IMR-90 (cell line): ENCODE measurements at regions not wholly inside any gene's neighbourhood (a gene's known extent, or its start where the extent isn't known, plus 50 kb on each side); places are given as distances from the start of the nearest gene placed in this dataset.

Experiments used
- ATAC-seq: fragments of 200-7000 bp; cut with Tn5 transposase; 2 replicates; pipeline ENCODE4 v1.9.1; 2020; ENCODE audit warnings: low read depth, mild to moderate bottlenecking, moderate library complexity
- BruUV-seq: library from RNA; stranded (reverse); fragments of 400-500 nt; replicated peaks from 2 replicates; lab custom pipeline; 2021; lab: Mats Ljungman, UMichigan
- CTCF ChIA-PET: fragments of 300-600 bp; formaldehyde crosslinking; extraction: SDS; loops from one replicate; lab custom pipeline; 2021; ENCODE audit warnings: antibody characterized with exemption; lab: Yijun Ruan, JAX
- POLR2A ChIA-PET: fragments of 300-600 bp; sonication (Branson Sonifier 250); formaldehyde crosslinking; loops from one replicate; lab custom pipeline; 2022; ENCODE audit warnings: antibody characterized with exemption; ENCODE audit not compliant: unreplicated experiment; lab: Charles Lee
- DNase-seq: peaks from one replicate; pipeline ENCODE4 v3.0.0; 2013
- H2AFZ ChIP-seq: replicated peaks from 2 replicates; pipeline ENCODE3; 2013; ENCODE audit warnings: low read length, mild to moderate bottlenecking; ENCODE audit not compliant: poor library complexity
- H2AK5ac ChIP-seq: 2 replicates; pipeline ENCODE4 v1.6.1; 2013; ENCODE audit warnings: low read depth, low read length, inconsistent platforms
- H2AK9ac ChIP-seq: replicated peaks from 2 replicates; pipeline ENCODE3; 2013; ENCODE audit warnings: mild to moderate bottlenecking, low read depth, low read length, moderate library complexity; ENCODE audit not compliant: poor library complexity
- H2BK120ac ChIP-seq: 2 replicates; pipeline ENCODE4 v1.6.1; 2013; ENCODE audit warnings: low read depth, low read length, inconsistent platforms
- H2BK15ac ChIP-seq: 3 replicates; pipeline ENCODE4 v1.6.1; 2013; ENCODE audit warnings: low read depth, low read length, inconsistent platforms
- H2BK20ac ChIP-seq: 2 replicates; pipeline ENCODE4 v1.6.1; 2013; ENCODE audit warnings: low read depth, mild to moderate bottlenecking, inconsistent platforms, low read length, moderate library complexity
- H2BK5ac ChIP-seq: 2 replicates; pipeline ENCODE4 v1.6.1; 2013; ENCODE audit warnings: mild to moderate bottlenecking, low read depth, low read length, inconsistent platforms; ENCODE audit not compliant: poor library complexity, severe bottlenecking
- H3K14ac ChIP-seq: replicated peaks from 2 replicates; pipeline ENCODE4 v1.6.1; 2013; ENCODE audit warnings: low read depth, low read length, inconsistent platforms
- H3K18ac ChIP-seq: 2 replicates; pipeline ENCODE4 v1.6.1; 2013; ENCODE audit warnings: low read depth, low read length, control low read depth
- H3K23ac ChIP-seq: 2 replicates; pipeline ENCODE4 v1.6.1; 2013; ENCODE audit warnings: low read depth, low read length, inconsistent platforms
- H3K27ac ChIP-seq: 2 replicates; pipeline ENCODE4 v1.5.1; 2013; ENCODE audit warnings: mild to moderate bottlenecking, control low read depth, low read length; ENCODE audit not compliant: insufficient read depth
- H3K27me3 ChIP-seq: 2 replicates; pipeline ENCODE4 v1.6.1; 2013; ENCODE audit warnings: low read length; ENCODE audit not compliant: control insufficient read depth, insufficient read depth
- H3K36me3 ChIP-seq: 2 replicates; pipeline ENCODE4 v1.6.1; 2013; ENCODE audit warnings: low read length, mixed read lengths; ENCODE audit not compliant: control insufficient read depth, insufficient read depth
- H3K4ac ChIP-seq: 2 replicates; pipeline ENCODE4 v1.6.1; 2013; ENCODE audit warnings: low read depth, low read length, inconsistent platforms
- H3K4me1 ChIP-seq: 2 replicates; pipeline ENCODE4 v1.6.1; 2013; ENCODE audit warnings: low read length, mixed read lengths; ENCODE audit not compliant: control insufficient read depth, insufficient read depth
- H3K4me2 ChIP-seq: 2 replicates; pipeline ENCODE4 v1.6.1; 2013; ENCODE audit warnings: low read depth, mild to moderate bottlenecking, control low read depth, low read length, moderate library complexity
- H3K4me3 ChIP-seq: 2 replicates; pipeline ENCODE4 v1.5.1; 2013; ENCODE audit warnings: low read depth, mild to moderate bottlenecking, control low read depth, low read length, moderate library complexity; ENCODE audit not compliant: insufficient read depth
- H3K56ac ChIP-seq: 2 replicates; pipeline ENCODE4 v1.6.1; 2013; ENCODE audit warnings: low read length, inconsistent platforms; ENCODE audit not compliant: insufficient read depth; ENCODE audit errors: extremely low read depth
- H3K79me1 ChIP-seq, 2 experiments: 2 replicates each; pipeline ENCODE4 v1.6.1; 2013; ENCODE audit warnings: low read length in 2 of 2, inconsistent platforms in 1 of 2, low read depth in 1 of 2
- H3K9ac ChIP-seq: 2 replicates; pipeline ENCODE4 v1.6.1; 2013; ENCODE audit warnings: low read depth, low read length, control low read depth
- H3K9me1 ChIP-seq: 2 replicates; pipeline ENCODE4 v1.6.1; 2013; ENCODE audit warnings: low read length, inconsistent platforms; ENCODE audit not compliant: insufficient read depth
- H3K9me3 ChIP-seq: 2 replicates; pipeline ENCODE4 v1.6.1; 2013; ENCODE audit warnings: low read length; ENCODE audit not compliant: control insufficient read depth, insufficient read depth
- H4K20me1 ChIP-seq: 2 replicates; pipeline ENCODE4 v1.6.1; 2013; ENCODE audit warnings: low read length, inconsistent platforms; ENCODE audit not compliant: insufficient read depth
- H4K5ac ChIP-seq: 2 replicates; pipeline ENCODE4 v1.6.1; 2013; ENCODE audit warnings: mild to moderate bottlenecking, low read depth, low read length, control low read depth
- H4K8ac ChIP-seq, 2 experiments: 2 replicates each; pipeline ENCODE4 v1.6.1; 2013; ENCODE audit warnings: low read depth in 2 of 2, low read length in 2 of 2, control low read depth in 1 of 2, inconsistent platforms in 1 of 2
- H4K91ac ChIP-seq: 2 replicates; pipeline ENCODE4 v1.6.1; 2013; ENCODE audit warnings: low read depth, low read length, inconsistent platforms; ENCODE audit not compliant: insufficient read depth
- BHLHE40 ChIP-seq: fragments of 150-350 bp; IDR thresholded peaks from 2 replicates; pipeline ENCODE4 v1.6.1; 2016; ENCODE audit warnings: mild to moderate bottlenecking, low read depth, low read length
- CEBPB ChIP-seq: IDR thresholded peaks from 2 replicates; pipeline ENCODE4 v1.6.1; 2012; ENCODE audit warnings: low read depth, low read length, improper control_type of control experiment
- CHD1 ChIP-seq: IDR thresholded peaks from 2 replicates; pipeline ENCODE4 v1.6.1; 2012; ENCODE audit warnings: low read depth, low read length, improper control_type of control experiment
- CTCF ChIP-seq: conservative IDR thresholded peaks from 2 replicates; pipeline ENCODE4 v1.5.1; 2012; ENCODE audit warnings: mild to moderate bottlenecking, low read depth, low read length, improper control_type of control experiment
- ELK1 ChIP-seq: fragments of 150-350 bp; IDR thresholded peaks from 2 replicates; pipeline ENCODE4 v1.6.1; 2016; ENCODE audit warnings: low read depth, mild to moderate bottlenecking, low read length, moderate library complexity, borderline replicate concordance
- FOS ChIP-seq: fragments of 150-350 bp; IDR thresholded peaks from 2 replicates; pipeline ENCODE4 v1.6.1; 2016; ENCODE audit warnings: low read depth, low read length
- MAFK ChIP-seq: IDR thresholded peaks from 2 replicates; pipeline ENCODE4 v1.6.1; 2012; ENCODE audit warnings: low read depth, low read length, improper control_type of control experiment
- MXI1 ChIP-seq: IDR thresholded peaks from 2 replicates; pipeline ENCODE4 v1.6.1; 2012; ENCODE audit warnings: low read depth, mild to moderate bottlenecking, low read length, moderate library complexity, borderline replicate concordance
- POLR2A ChIP-seq: IDR thresholded peaks from 2 replicates; pipeline ENCODE4 v1.6.1; 2012; ENCODE audit warnings: mild to moderate bottlenecking, low read depth, low read length
- RCOR1 ChIP-seq: IDR thresholded peaks from 2 replicates; pipeline ENCODE4 v1.6.1; 2012; ENCODE audit warnings: mild to moderate bottlenecking, low read length, improper control_type of control experiment; ENCODE audit not compliant: insufficient replicate concordance
- RFX5 ChIP-seq: IDR thresholded peaks from 2 replicates; pipeline ENCODE4 v1.8.0; 2012; ENCODE audit warnings: low read depth, mild to moderate bottlenecking, low read length, moderate library complexity
- SMC3 ChIP-seq: fragments of 150-350 bp; IDR thresholded peaks from 2 replicates; pipeline ENCODE4 v1.6.1; 2016; ENCODE audit warnings: low read depth, mild to moderate bottlenecking, antibody characterized with exemption, low read length, moderate library complexity
- USF2 ChIP-seq: fragments of 150-350 bp; IDR thresholded peaks from 2 replicates; pipeline ENCODE4 v1.6.1; 2017; ENCODE audit warnings: mild to moderate bottlenecking, antibody characterized with exemption, low read length, low read depth
- WGBS, 2 experiments: methylation state at CpG; one replicate each; pipeline versions ENCODE4 v1.1.5 to v1.1.7; 2013; ENCODE audit warnings: missing lambda C conversion rate in 2 of 2; ENCODE audit not compliant: insufficient read length in 1 of 2; ENCODE audit errors: extremely low coverage in 2 of 2; 5-methylcytosine and 5-hydroxymethylcytosine counted together
- dilution Hi-C: fragments of 300-500 bp; cut with HindIII; formaldehyde crosslinking; loops from one replicate; pipeline ENCODE4 v1.14.3; 2018; ENCODE audit warnings: low sequenced_read_pairs; ENCODE audit not compliant: unreplicated experiment
- in situ Hi-C: fragments of 300-500 bp; cut with MboI; formaldehyde crosslinking; loops from 3 replicates; pipeline ENCODE4 v1.14.3; 2019; ENCODE audit warnings: low sequenced_read_pairs, inconsistent platforms, mixed read lengths
- intact Hi-C: fragments of 100-400 bp; cut with micrococcal nuclease; formaldehyde crosslinking; loops from 2 replicates; pipeline ENCODE4 v1.10.0; 2022

GRCh38 chr1:245096311-245097066, 58.3 kb upstream of the KIF26B start:
- H2AK5ac ChIP-seq = no peak overlapping the region
- H3K36me3 ChIP-seq = no peaks in the 10 kb centered on the region
- H3K14ac ChIP-seq = no peak overlapping the region; the same call in 1 of the 2 replicates
- no peak overlapping the region for H2BK5ac ChIP-seq
- no peaks in the 10 kb centered on the region for H3K27me3 ChIP-seq
- H3K9me3 ChIP-seq = no peaks in the 10 kb centered on the region
- ChIA-PET CTCF (no interaction called here), POLR2A (no interaction called here)
- no peak overlapping the region for H2BK120ac ChIP-seq
- no peak overlapping the region for H2BK20ac ChIP-seq
- H3K4me3 ChIP-seq = no peak overlapping the region
- H3K9me1 ChIP-seq = no peaks in the 10 kb centered on the region; the same call in none of the 2 replicates
- no peaks in the 10 kb centered on the region for H3K79me1 ChIP-seq
- ATAC-seq (no peak), DNase-seq (no peak)
- no peak overlapping the region for H3K9ac ChIP-seq
- WGBS, 2 experiments = no CpG with 5 or more reads among the region's 5 CpGs
- peaks cover 10% of the 10 kb centered on the region for H3K4me1 ChIP-seq
- intact Hi-C loops (no loop called here), dilution Hi-C loops (no loop called here), in situ Hi-C loops (no loop called here)
- no peak overlapping the region for H3K23ac ChIP-seq
- H2BK15ac ChIP-seq = no peak overlapping the region
- no peak overlapping the region for H3K18ac ChIP-seq
- no peak for TF ChIP-seq RFX5
- TF ChIP-seq USF2 = no peak
- no peak for TF ChIP-seq FOS
- TF ChIP-seq ELK1 = no peak
- no peak for TF ChIP-seq RCOR1
- TF ChIP-seq CTCF = no peak
- no peak for TF ChIP-seq SMC3
- no peak for TF ChIP-seq CHD1
- no peak for TF ChIP-seq BHLHE40
- no peak for TF ChIP-seq CEBPB
- no peak for TF ChIP-seq POLR2A
- no peak for TF ChIP-seq MXI1
- no peak for TF ChIP-seq MAFK
- no peaks in the 10 kb centered on the region for H4K20me1 ChIP-seq
- no peak overlapping the region for H2AK9ac ChIP-seq
- H4K5ac ChIP-seq = no peak overlapping the region
- no TSS peak for BruUV-seq
- no peak overlapping the region for H4K8ac ChIP-seq
- no peak overlapping the region for H3K4ac ChIP-seq
- no peak overlapping the region for H3K4me2 ChIP-seq
- no peak overlapping the region for H3K56ac ChIP-seq
- no peak overlapping the region for H4K91ac ChIP-seq
- H2AFZ ChIP-seq = no peak overlapping the region
- H3K27ac ChIP-seq = no peak overlapping the region
